ENCODE measurements at regions not wholly inside any gene's neighbourhood (a gene's known extent, or its start where the extent isn't known, plus 50 kb on each side); places are given as distances from the start of the nearest gene placed in this dataset.

DNA sequence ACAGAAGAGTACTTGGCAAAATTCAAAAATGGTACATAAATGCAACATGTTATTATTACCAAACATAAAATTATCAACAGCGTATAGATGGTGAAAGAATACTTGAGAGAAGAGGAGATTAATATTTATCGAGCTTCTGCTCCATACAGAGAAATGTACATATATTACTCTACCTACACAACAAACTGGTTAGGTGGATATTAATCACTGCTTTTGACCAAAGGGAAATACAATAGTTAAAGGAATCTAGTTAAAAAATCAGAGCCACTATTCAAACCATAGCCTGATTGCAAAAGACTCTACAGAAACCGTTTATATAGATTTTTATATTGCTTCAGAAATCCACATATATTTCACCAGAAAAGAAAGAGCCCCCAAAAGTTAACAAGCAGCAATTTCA, 379.3 kb upstream of the PRMT6 start:
- dilution Hi-C loops (cut with MboI; ENCODE audit: extremely low pct_ligation_motif_present, low sequenced_read_pairs) (no loop called here), intact Hi-C loops (cut with micrococcal nuclease) (no loop called here)
- H3K9me1 ChIP-seq (replicated peaks; ENCODE audit: control insufficient read depth, extremely low read depth, insufficient read depth, low read length), result no peaks in the 10 kb centered on the region
- no peaks in the 10 kb centered on the region for H3K27me3 ChIP-seq (ENCODE audit: control insufficient read depth in 2 of 2, insufficient read depth in 2 of 2, low read length in 2 of 2)
- H3K36me3 ChIP-seq (ENCODE audit: control insufficient read depth in 2 of 2, extremely low read depth in 1 of 2, insufficient read depth in 2 of 2, low read length in 2 of 2), result no peaks in the 10 kb centered on the region
- no peak overlapping the region for H3K9ac ChIP-seq (replicated peaks; ENCODE audit: extremely low read depth, insufficient read depth, low read length)
- FAIRE-seq, result no peak
- H3K9me3 ChIP-seq (replicated peaks; ENCODE audit: control insufficient read depth, insufficient read depth, low read length), result peaks cover 2% of the 10 kb centered on the region
- DNase-seq (ENCODE audit: low read depth, low spot score), result no peak
- no peak overlapping the region for H3K4me3 ChIP-seq (replicated peaks in 1 of 3; ENCODE audit: insufficient read depth in 1 of 3, low read depth in 1 of 3, low read length in 3 of 3)
- H3K4me1 ChIP-seq (ENCODE audit: control insufficient read depth, extremely low read depth, insufficient read depth, low read length), result no peaks in the 10 kb centered on the region
- no TSS peak for BruUV-seq (replicated peaks)
- CTCF ChIA-PET, result no interaction called here
- H2AFZ ChIP-seq (ENCODE audit: low read depth, low read length), result no peak overlapping the region
- no peak overlapping the region for H3K27ac ChIP-seq (ENCODE audit: insufficient read depth, low read depth, low read length)
- no peak overlapping the region for H3K4me2 ChIP-seq (ENCODE audit: insufficient read depth, low read length)
- POLR2A ChIA-PET, result no interaction called here
- TF ChIP-seq JUN (IDR thresholded peaks at IDR 0.05; ENCODE audit: borderline replicate concordance, insufficient read depth, insufficient read length, low read depth) (no peak), FOS (IDR thresholded peaks at IDR 0.05; ENCODE audit: borderline replicate concordance, insufficient read depth, low read length) (no peak), POLR2A (IDR thresholded peaks at IDR 0.05; ENCODE audit: low read depth, low read length) (no peak), POLR2AphosphoS5 (IDR thresholded peaks at IDR 0.05; ENCODE audit: insufficient read depth, low read depth, low read length) (no peak), MAX (IDR thresholded peaks at IDR 0.05; ENCODE audit: insufficient read depth, insufficient read length) (no peak), EZH2 (IDR thresholded peaks at IDR 0.05; ENCODE audit: borderline replicate concordance, low read depth, low read length, severe bottlenecking) (no peak), MYC (IDR thresholded peaks at IDR 0.05; ENCODE audit: low read depth, low read length) (no peak), GATA2 (IDR thresholded peaks at IDR 0.05; ENCODE audit: insufficient read depth, insufficient read length, low read depth, low read length) (no peak)
- TF ChIP-seq, protein P1, sequence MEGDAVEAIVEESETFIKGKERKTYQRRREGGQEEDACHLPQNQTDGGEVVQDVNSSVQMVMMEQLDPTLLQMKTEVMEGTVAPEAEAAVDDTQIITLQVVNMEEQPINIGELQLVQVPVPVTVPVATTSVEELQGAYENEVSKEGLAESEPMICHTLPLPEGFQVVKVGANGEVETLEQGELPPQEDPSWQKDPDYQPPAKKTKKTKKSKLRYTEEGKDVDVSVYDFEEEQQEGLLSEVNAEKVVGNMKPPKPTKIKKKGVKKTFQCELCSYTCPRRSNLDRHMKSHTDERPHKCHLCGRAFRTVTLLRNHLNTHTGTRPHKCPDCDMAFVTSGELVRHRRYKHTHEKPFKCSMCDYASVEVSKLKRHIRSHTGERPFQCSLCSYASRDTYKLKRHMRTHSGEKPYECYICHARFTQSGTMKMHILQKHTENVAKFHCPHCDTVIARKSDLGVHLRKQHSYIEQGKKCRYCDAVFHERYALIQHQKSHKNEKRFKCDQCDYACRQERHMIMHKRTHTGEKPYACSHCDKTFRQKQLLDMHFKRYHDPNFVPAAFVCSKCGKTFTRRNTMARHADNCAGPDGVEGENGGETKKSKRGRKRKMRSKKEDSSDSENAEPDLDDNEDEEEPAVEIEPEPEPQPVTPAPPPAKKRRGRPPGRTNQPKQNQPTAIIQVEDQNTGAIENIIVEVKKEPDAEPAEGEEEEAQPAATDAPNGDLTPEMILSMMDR (IDR thresholded peaks at IDR 0.05; ENCODE audit: extremely low read depth in 1 of 2, insufficient read depth in 1 of 2, low read depth in 1 of 2, low read length in 2 of 2), result no peak
- no peaks in the 10 kb centered on the region for H4K20me1 ChIP-seq (replicated peaks; ENCODE audit: control insufficient read depth, extremely low read depth, insufficient read depth, low read length)
- no peaks in the 10 kb centered on the region for H3K79me2 ChIP-seq (ENCODE audit: control insufficient read depth, insufficient read depth, low read length)

All from endothelial cell of umbilical vein (primary cell).